ENCODE measurements at regions not wholly inside any gene's neighbourhood (a gene's known extent, or its start where the extent isn't known, plus 50 kb on each side); places are given as distances from the start of the nearest gene placed in this dataset.

DNA sequence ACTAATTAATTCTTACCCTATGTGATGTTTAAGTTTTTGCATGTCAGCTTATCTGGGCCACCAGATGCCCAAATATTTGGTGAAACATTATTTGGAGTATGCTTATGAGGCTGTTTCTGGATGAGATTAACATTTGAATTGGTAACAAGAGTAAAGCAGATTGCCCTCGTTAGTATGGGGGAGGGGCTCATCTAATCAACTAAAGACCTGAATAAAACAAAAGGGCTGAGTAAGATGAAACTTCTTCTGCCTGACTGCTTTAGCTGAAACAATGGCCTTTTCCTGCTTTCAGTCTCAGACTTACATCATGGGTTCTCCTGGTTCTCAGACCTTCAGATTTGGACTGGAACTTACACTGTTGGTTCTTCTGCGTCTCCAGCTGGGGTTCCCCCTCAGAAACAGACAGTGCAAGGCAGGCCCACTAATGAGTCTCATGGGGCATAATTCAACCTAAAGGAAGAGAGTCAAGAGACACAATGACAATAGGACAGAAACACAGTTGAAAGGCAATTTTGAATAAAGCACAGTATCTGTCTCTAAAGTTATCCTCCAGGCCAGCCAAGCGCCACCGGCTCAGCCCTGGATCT is 288.4 kb downstream of the CAAP1 start:
- TF ChIP-seq, protein P1, sequence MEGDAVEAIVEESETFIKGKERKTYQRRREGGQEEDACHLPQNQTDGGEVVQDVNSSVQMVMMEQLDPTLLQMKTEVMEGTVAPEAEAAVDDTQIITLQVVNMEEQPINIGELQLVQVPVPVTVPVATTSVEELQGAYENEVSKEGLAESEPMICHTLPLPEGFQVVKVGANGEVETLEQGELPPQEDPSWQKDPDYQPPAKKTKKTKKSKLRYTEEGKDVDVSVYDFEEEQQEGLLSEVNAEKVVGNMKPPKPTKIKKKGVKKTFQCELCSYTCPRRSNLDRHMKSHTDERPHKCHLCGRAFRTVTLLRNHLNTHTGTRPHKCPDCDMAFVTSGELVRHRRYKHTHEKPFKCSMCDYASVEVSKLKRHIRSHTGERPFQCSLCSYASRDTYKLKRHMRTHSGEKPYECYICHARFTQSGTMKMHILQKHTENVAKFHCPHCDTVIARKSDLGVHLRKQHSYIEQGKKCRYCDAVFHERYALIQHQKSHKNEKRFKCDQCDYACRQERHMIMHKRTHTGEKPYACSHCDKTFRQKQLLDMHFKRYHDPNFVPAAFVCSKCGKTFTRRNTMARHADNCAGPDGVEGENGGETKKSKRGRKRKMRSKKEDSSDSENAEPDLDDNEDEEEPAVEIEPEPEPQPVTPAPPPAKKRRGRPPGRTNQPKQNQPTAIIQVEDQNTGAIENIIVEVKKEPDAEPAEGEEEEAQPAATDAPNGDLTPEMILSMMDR (IDR thresholded peaks at IDR 0.05) = no peak

DNA sequence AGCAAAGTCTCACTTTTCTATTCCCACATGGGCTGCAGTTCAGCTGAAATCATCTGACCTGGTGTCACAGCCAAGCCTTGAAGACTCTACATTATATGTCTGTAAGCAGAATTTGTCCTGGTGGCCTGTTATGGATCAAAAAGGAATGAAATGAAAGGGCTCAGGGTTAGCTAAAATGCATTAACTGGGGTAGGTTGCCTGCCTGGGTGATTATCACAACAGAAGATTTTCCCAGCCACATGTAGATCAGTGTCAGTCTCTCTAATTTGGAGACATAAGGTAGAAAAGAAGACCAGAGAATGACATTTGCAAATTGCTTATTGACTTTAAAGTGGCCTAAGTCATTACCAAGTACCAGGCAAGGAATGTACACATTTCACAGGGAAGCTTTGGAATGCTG is 289.0 kb downstream of the CAAP1 start:
- DNase-seq = no peak
- no peak overlapping the region for H3K9ac ChIP-seq (ENCODE audit: low read depth in 2 of 2, low read length in 2 of 2)
- no peak overlapping the region for H3K27ac ChIP-seq
- no peaks in the 10 kb centered on the region for H3K27me3 ChIP-seq
- no peaks in the 10 kb centered on the region for H3K4me1 ChIP-seq
- H3K4me3 ChIP-seq = no peak overlapping the region
- TF ChIP-seq, protein P1 (IDR thresholded peaks at IDR 0.05) = no peak
- no peaks in the 10 kb centered on the region for H3K9me3 ChIP-seq
- intact Hi-C loops (cut with DNase I) = no loop called here
- no peaks in the 10 kb centered on the region for H3K36me3 ChIP-seq

More for the DNA sequence above, 288.4 kb downstream of the CAAP1 start:
- H3K9ac ChIP-seq (ENCODE audit: low read depth in 2 of 2, low read length in 2 of 2) = no peak overlapping the region
- no peak overlapping the region for H3K4me3 ChIP-seq
- no peaks in the 10 kb centered on the region for H3K4me1 ChIP-seq
- no peaks in the 10 kb centered on the region for H3K36me3 ChIP-seq
- intact Hi-C loops (cut with DNase I) = no loop called here
- no peaks in the 10 kb centered on the region for H3K9me3 ChIP-seq
- no peaks in the 10 kb centered on the region for H3K27me3 ChIP-seq
- no peak overlapping the region for H3K27ac ChIP-seq
- no peak for DNase-seq

DNA sequence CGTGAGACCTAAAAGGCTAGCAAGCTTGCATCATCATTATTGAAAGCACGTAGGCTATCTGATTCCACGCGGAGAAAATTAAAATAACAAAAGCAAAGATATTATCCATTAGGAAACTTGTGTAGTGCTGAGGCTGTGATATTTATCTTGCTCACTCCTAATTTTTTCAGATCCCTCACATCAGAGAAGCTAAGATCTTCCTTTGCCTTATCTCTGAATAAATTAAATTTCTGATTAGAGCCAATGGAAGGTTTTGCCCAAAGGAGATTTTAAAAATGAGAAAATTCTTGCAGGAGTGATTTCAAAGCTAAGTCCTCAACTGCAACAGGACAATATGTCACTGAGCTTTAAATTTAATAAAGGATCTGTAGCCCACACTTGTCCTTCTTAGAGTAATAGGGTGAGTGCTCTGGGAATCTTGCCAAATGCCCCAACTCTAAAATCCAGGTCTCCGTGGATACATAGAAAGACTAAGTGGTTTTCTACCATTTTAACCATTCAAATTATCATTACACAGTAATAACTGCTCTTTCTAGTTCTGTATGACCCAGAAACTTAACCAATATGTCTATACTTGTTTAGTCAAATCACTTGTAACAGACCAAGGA is 295.0 kb downstream of the CAAP1 start:
- no peak for DNase-seq
- no peaks in the 10 kb centered on the region for H3K36me3 ChIP-seq
- no peaks in the 10 kb centered on the region for H3K9me3 ChIP-seq
- H3K27ac ChIP-seq = no peak overlapping the region
- TF ChIP-seq, protein P1 (IDR thresholded peaks at IDR 0.05) = no peak
- no peaks in the 10 kb centered on the region for H3K4me1 ChIP-seq
- H3K4me3 ChIP-seq = no peak overlapping the region
- intact Hi-C loops (cut with DNase I) = no loop called here
- no peaks in the 10 kb centered on the region for H3K27me3 ChIP-seq
- no peak overlapping the region for H3K9ac ChIP-seq (ENCODE audit: low read depth in 2 of 2, low read length in 2 of 2)

DNA sequence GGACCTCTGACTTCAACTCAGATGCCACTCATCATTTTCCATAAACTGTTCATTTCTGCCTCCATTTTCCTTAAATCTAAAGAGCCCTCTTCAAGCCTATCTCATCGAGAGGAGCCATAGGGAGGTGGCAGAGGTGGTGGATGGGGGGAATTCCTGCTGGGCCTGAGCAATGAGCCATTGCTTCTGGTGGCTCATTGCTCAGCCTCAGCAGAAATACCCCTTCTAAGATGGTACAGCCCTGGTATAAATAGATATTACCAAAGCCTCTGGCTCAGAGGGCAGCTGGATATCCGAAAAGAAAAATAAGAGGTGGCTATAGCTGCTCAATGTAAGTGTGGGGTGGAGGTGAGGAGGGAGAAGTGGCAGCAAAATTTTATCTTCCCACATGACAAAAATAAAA is 313.5 kb downstream of the CAAP1 start:
- H3K27me3 ChIP-seq = no peaks in the 10 kb centered on the region
- H3K4me1 ChIP-seq = no peaks in the 10 kb centered on the region
- no peak overlapping the region for H3K4me3 ChIP-seq
- DNase-seq = no peak
- H3K9ac ChIP-seq (ENCODE audit: low read depth in 2 of 2, low read length in 2 of 2) = no peak overlapping the region
- no peaks in the 10 kb centered on the region for H3K36me3 ChIP-seq
- no peaks in the 10 kb centered on the region for H3K9me3 ChIP-seq
- TF ChIP-seq, protein P1 (IDR thresholded peaks at IDR 0.05) = no peak
- intact Hi-C loops (cut with DNase I) = no loop called here
- H3K27ac ChIP-seq = no peak overlapping the region

DNA sequence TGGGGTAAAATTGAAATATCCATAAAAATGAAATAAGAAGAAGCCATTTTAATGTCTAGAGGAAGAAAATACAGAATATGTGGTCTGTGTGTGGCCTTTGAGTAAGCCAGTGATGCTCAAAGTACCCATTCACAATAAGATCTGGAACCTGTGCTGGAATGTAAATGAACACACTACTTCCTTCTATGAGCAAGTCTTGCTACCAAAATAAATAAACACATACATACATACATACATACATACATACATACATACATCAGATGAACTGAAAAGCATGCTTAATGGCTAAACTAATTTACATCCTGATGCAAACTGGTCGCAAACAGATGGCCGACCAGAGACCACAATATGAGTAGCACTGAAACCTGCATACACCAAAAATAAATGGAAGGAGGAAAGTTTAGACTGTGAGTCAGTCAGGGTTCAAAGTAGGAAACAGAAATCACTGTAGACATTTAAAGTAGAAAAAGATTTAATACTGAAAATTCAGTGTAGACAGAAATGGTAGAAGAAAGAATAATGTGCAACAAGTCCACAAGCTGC is 317.6 kb downstream of the CAAP1 start:
- DNase-seq = no peak
- H3K4me1 ChIP-seq = no peaks in the 10 kb centered on the region
- H3K4me3 ChIP-seq = no peak overlapping the region
- TF ChIP-seq, protein P1 (IDR thresholded peaks at IDR 0.05) = no peak
- no peaks in the 10 kb centered on the region for H3K36me3 ChIP-seq
- H3K27me3 ChIP-seq = no peaks in the 10 kb centered on the region
- intact Hi-C loops (cut with DNase I) = no loop called here
- H3K27ac ChIP-seq = no peak overlapping the region
- no peak overlapping the region for H3K9ac ChIP-seq (ENCODE audit: low read depth in 2 of 2, low read length in 2 of 2)
- H3K9me3 ChIP-seq = no peaks in the 10 kb centered on the region
